DMS114 treated with DMSO at 0.1 percent for 48 hours (cell line): ENCODE measurements at regions not wholly inside any gene's neighbourhood (a gene's known extent, or its start where the extent isn't known, plus 50 kb on each side); places are given as distances from the start of the nearest gene placed in this dataset.
"Not testable (repeated sequence)": the region's sequence is repeated elsewhere in the genome, so short reads cannot be mapped to it uniquely, and the experiment has no call there.

Source experiments
- DNase-seq: peaks from one replicate; lab custom pipeline; 2025; ENCODE audit not compliant: unreplicated experiment; lab: John Stamatoyannopoulos, UW

- not testable (repeated sequence) for DNase-seq
These were observed 355.2 kb downstream of the NDFIP2 start for GRCh38 chr13:79836121-79836520.

DNA sequence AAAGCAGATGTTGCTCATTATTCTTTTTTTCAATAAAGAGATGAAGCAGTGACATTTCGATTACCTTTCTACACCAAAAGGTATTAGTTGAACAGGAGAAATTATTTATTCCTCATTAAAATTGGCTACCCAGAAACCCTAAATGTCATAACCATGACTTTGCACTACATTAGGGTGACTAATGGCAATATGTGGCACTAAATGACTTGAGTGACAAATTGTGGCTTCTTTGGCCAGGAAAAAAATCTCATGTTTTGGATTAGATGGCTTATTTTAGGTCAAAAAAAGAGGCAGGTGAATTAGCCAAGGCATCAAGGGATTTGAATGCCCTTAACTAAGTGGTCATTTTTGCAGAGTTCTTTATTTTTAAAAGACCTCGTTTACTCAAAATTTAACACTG, 353.9 kb downstream of the NDFIP2 start:
- DNase-seq, result no peak

- no peak for DNase-seq
These were observed 353.0 kb downstream of the NDFIP2 start for GRCh38 chr13:79833991-79834390.

DNA sequence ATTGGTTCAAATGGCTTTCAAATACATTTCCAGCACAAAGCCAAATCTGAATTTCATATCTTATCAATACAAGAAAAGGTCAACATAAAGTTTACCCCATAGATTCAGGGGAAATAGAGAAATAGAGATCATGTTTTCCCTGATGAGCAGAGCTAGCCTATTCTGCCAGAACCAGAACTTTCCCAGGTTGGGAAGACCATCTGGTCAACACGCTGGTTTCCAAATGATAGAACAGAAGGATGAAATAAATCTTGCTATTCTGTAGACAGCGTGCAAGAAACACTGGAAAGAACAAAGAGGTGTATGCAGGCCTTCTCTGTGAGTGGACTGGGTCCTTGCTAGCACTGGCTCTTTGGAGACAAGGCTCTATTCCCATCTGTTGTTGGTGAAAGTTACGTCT, 350.6 kb downstream of the NDFIP2 start:
- DNase-seq, result no peak

- DNase-seq, result no peak
These were observed 350.0 kb downstream of the NDFIP2 start for GRCh38 chr13:79830945-79831344.

DNA sequence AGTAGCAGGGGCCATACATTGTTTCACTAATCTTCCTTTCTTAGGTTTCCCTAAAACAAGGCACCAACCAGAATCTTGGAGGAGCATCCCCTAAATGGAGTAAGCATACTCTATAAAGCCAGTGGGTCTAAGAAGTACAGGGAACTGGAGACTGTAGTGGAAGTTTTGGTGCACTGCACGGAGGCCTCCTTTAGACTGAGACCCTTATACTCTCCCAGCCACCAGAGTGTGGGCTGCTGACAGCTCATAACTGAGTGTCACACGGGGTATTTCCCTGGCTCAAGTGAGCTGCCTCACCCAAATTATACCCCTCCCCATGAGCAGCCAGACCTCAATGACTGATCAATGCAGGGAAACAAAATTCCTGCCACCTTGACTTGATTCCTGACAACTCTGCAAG, 349.5 kb downstream of the NDFIP2 start:
- no peak for DNase-seq

DNA sequence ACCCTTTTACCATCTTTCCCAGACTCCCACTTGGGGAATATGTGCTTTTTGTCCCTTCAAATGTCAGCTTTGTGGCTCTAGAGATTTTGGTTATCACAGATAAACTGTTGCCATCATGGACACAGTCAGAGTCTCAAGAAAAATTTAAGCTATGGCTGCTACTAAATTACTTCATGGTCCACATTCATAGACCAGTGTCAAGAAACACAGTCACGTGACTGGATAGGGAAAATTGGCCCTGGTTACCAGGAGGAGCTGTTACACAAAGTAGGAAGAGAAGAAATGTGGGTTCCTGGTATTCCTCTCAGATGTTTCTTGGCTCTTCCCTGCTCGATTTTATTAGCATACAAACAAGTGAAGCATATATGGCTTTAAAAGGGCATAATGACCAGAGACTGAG, 348.9 kb downstream of the NDFIP2 start:
- DNase-seq, result no peak

DNA sequence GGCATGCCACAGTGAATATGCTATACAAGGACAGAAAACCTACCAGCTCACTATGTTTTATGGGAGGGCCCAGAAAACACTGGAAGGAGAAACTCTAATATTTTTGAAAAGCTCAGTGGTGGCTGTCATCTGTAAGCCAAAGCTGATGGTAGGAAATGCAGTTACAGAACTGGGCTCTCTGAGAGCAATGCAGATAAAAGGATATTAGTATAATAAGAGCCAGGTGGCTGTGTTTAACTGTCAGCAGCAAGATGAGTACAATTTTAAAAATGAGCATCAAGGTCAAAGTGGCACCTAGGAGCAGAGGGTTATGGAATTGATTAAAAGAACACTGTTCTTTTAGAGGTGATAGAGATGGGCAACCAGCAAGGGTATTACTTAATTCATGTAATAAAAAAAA, 345.0 kb downstream of the NDFIP2 start:
- no peak for DNase-seq

DNA sequence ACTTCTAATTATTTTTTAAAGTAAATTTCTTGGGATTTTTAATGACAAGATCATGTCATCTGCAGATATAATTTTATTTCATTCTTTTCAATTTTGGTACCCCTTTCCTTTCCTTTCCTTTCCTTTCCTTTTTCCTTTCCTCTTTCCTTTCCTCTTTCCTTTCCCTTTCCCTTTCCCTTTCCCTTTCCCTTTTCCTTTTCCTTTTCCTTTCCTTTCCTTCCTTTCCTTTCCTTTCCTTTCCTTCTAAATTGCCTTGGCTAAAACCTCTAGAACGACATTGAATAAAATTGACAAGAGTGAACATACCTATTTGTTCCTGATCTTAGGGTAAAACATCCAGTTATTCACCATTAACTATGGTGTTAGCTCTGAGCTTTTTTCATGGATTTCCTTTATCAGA, 334.1 kb downstream of the NDFIP2 start:
- DNase-seq, result no peak

DNA sequence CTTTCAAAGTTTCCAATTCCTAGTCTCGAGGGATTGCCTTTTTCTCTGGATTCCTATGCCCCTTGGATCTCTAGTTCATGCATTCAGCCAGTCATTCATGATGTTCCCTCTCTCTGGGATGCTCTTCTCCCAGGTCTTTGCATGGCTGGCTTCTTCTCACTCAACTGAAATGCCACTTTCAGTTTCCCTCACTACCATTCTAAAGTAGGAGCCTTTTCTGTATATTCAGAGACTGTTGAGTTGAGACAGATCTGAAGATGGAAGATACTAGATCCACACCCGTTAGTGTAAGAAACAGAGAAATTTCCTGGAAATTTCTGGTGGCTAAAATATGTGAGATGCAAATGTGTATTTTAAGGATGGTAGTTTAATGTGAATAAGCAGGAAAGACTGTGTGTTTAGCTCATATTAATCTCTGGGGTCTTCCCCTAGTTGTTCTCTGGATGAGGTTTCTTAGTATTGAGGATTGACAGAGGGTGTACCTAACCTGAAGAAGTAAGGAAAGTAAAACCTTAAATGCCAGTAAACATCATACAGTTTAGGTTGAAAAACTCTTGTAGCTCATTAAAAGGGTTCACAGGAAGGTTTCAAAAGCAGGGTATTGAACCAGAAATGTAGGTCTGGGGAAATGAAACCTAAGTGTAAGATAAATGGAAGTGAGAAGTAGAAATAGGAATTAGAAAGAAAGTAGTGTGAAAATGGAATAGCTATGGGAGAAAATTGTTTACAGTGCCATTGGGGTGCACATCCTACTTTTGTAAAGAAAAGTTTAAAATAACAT, 331.3 kb downstream of the NDFIP2 start:
- no peak for DNase-seq

GRCh38 chr13:79811170-79811569, 330.2 kb downstream of the NDFIP2 start:
- DNase-seq, result no peak

DNA sequence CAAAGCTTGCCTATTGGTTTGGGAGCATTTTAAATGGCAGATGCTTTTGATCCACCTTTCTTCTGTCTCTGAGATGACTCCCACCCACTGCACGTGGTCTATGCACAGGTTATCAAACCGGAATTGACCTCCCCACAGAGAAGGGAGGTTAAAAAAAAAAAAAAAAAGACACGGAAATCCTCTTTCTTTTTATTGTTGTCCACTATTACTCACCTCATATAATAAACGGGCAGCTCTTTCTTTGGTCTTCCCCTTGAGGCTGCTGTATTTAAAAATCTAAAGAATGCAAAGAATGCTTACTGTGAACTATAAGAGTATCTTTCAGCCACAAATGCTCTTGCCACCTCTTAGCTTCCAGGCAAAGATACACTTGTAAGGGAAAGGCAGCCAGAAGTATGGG, 329.7 kb downstream of the NDFIP2 start:
- no peak for DNase-seq

GRCh38 chr13:79810018-79810417, 329.1 kb downstream of the NDFIP2 start:
- no peak for DNase-seq

DNA sequence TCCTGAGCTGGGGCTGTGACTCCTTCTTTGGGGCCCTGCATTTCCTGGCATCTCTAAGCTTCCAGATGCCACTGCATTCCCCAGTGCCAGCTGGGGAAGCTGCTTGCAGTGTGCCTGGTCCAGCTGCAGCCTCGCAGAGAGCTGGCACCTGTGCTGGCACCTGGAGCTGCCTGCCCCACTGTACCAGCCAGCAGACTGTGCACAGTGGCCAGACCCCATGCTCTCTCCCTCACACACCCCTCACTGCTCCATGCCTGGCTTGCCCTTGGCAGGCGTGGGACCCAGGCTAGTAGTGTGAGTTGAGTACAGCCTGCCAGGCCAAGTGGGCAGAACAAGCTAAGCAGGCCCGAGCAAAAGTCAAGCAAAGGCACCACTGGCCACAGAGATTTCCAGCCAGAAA, 327.5 kb downstream of the NDFIP2 start:
- DNase-seq, result no peak

- DNase-seq, result no peak
These were observed 326.6 kb downstream of the NDFIP2 start for GRCh38 chr13:79807554-79807953.

DNA sequence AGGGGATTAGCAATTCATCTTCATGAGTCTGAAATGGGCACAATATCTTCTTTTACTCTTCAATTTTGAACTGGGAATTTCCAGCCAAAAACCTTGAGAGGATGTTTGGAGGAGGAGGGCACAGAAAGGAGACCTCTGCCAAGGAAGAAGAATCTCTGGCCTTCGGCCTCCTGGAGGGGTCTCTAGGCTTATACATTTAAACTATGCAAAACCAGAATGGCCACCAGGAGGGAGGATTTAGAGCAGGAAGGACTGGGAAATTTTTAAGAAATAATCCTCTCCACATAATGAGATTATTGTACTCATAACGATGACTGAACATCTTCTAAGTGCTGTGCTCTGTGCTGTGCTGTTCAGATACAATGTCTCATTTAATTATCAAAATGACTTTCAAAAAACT, 325.9 kb downstream of the NDFIP2 start:
- no peak for DNase-seq

GRCh38 chr13:79805317-79805716, 324.4 kb downstream of the NDFIP2 start:
- DNase-seq, result no peak

DNA sequence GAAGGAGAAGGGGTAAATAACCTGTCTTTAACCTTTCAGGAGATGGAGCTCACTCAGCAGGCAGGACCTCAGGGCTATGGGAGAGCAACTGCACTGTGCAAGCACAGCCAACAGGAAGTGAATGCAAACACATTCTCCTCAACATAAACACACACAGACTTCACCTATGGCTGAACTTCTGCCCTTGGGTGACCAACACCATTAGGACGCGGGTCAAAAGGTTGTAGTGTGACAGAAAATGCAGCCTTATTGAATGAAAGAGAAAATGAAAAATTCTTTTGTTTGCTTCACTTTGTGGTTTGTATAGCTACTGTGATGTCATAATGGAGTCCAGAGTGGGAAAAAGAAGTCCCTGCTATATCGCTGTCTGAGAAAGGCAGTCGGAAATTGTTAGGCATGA, 323.0 kb downstream of the NDFIP2 start:
- DNase-seq, result no peak

- DNase-seq, result no peak
These were observed 322.3 kb downstream of the NDFIP2 start for GRCh38 chr13:79803296-79803695.

DNA sequence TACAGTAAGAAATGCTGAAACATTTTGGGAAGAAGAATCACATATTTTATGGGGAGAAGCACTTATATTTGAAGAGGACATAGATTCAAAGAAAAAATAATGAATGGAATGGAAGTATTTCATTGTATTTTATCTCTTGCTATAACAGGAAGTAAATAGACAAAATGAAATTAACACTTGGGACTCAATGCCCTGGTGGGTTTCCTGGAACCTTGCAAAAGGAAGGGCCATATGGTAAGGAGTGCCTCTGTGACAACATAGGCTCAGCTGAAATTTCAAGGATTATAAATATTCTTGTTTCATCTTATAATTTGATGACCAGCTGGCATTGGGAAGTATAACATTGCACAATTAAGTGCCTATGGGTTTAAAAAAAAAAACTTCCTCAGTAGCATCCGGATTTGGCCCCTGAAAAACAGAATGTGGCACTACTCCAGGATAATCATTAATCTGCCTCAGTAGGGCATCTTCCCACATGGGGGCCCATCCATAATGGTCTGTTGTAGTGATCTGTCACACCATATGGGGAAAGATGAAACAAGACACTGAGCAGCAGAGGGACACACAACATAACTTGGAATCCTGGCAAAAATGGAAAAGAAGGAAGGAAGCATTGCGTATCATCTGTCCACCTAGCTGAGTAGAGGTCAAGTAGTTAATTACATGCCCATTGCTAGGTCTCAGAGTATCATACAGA, 321.6 kb downstream of the NDFIP2 start:
- DNase-seq, result no peak

DNA sequence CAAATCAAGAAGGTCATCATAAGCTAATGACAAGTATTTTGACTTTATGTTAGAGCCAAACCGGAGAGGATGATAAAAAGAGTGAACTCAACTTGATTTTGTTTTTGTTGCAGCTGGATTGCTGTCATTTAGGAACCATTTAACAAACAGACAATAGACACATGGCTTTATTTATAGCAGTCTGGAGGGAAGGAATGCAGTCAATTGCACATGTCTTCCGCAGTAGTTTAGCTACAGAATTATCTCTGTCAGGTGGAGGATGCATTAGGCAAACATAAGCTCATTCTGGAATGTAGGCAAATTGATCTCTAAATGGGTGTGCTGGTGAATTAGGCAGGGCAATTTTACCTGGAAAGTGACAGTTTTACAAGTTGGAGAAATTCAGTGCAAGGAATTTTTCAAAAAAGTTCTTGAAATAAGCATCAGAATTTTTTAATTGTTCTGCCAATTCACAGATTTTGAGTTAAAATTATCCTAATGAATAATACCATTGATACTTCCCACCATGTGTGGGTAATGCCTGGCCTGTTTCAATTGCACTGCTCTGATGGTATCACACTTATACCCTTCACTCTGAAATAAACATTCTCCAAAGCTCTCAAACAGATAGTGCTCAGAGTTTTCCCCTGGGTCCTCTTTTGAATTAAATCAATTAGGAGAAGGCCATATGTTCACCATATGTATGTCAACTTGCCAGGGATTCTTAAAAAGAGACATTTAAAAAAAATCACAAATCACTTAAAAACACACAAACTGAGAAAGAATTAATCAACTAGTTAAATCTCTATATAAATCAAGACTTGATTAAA, 318.3 kb downstream of the NDFIP2 start:
- DNase-seq, result no peak

GRCh38 chr13:79796136-79796535, 315.2 kb downstream of the NDFIP2 start:
- no peak for DNase-seq
